ENCODE measurements at regions not wholly inside any gene's neighbourhood (a gene's known extent, or its start where the extent isn't known, plus 50 kb on each side); places are given as distances from the start of the nearest gene placed in this dataset.

DNA sequence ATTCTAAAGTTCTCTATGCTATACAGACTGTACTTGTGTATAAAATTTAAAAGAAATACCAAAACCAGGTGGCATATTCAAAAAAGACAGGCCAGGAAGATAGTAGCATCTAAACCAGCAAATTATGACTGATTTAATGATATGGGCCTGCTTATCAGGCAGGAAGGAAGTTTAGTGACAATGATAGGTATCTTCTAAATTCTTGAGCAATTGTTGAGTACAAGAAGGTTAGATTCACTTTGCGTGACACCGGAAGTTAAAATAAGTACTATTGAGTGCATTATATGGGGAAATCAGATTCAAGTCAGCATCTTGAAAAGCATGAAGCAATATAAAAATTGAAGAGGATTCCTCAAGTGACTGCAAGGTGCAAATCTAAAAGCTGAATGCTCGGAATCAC is 186.8 kb upstream of the RGS18 start:
- ChIA-PET POLR2A (no interaction called here), CTCF (no interaction called here)
- H3K9me3 Mint-ChIP-seq = peaks cover 37% of the 10 kb centered on the region
- peaks cover 32% of the 10 kb centered on the region for H3K36me3 Mint-ChIP-seq
- H3K4me1 Mint-ChIP-seq = peaks cover 16% of the 10 kb centered on the region
- no peaks in the 10 kb centered on the region for H3K27me3 Mint-ChIP-seq (ENCODE audit: low read depth)
- H3K4me3 Mint-ChIP-seq = no peak overlapping the region
- no peak for ATAC-seq
- TF ChIP-seq PRRX2 (CRISPR knock-in tag; IDR thresholded peaks at IDR 0.05) (no peak), NFATC4 (CRISPR knock-in tag; IDR thresholded peaks at IDR 0.05) (no peak), CREB1 (CRISPR knock-in tag; IDR thresholded peaks at IDR 0.05) (no peak), RORB (CRISPR knock-in tag; IDR thresholded peaks at IDR 0.05) (no peak), NFE2L1 (CRISPR knock-in tag; IDR thresholded peaks at IDR 0.05) (no peak), KAT7 (CRISPR knock-in tag; IDR thresholded peaks at IDR 0.05; ENCODE audit: borderline replicate concordance) (no peak), OVOL2 (CRISPR knock-in tag; IDR thresholded peaks at IDR 0.05; ENCODE audit: borderline replicate concordance) (no peak)
- TF ChIP-seq, protein P1, sequence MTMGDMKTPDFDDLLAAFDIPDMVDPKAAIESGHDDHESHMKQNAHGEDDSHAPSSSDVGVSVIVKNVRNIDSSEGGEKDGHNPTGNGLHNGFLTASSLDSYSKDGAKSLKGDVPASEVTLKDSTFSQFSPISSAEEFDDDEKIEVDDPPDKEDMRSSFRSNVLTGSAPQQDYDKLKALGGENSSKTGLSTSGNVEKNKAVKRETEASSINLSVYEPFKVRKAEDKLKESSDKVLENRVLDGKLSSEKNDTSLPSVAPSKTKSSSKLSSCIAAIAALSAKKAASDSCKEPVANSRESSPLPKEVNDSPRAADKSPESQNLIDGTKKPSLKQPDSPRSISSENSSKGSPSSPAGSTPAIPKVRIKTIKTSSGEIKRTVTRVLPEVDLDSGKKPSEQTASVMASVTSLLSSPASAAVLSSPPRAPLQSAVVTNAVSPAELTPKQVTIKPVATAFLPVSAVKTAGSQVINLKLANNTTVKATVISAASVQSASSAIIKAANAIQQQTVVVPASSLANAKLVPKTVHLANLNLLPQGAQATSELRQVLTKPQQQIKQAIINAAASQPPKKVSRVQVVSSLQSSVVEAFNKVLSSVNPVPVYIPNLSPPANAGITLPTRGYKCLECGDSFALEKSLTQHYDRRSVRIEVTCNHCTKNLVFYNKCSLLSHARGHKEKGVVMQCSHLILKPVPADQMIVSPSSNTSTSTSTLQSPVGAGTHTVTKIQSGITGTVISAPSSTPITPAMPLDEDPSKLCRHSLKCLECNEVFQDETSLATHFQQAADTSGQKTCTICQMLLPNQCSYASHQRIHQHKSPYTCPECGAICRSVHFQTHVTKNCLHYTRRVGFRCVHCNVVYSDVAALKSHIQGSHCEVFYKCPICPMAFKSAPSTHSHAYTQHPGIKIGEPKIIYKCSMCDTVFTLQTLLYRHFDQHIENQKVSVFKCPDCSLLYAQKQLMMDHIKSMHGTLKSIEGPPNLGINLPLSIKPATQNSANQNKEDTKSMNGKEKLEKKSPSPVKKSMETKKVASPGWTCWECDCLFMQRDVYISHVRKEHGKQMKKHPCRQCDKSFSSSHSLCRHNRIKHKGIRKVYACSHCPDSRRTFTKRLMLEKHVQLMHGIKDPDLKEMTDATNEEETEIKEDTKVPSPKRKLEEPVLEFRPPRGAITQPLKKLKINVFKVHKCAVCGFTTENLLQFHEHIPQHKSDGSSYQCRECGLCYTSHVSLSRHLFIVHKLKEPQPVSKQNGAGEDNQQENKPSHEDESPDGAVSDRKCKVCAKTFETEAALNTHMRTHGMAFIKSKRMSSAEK (CRISPR knock-in tag; IDR thresholded peaks at IDR 0.05; ENCODE audit: borderline replicate concordance) = no peak
- TF ChIP-seq, protein P2, sequence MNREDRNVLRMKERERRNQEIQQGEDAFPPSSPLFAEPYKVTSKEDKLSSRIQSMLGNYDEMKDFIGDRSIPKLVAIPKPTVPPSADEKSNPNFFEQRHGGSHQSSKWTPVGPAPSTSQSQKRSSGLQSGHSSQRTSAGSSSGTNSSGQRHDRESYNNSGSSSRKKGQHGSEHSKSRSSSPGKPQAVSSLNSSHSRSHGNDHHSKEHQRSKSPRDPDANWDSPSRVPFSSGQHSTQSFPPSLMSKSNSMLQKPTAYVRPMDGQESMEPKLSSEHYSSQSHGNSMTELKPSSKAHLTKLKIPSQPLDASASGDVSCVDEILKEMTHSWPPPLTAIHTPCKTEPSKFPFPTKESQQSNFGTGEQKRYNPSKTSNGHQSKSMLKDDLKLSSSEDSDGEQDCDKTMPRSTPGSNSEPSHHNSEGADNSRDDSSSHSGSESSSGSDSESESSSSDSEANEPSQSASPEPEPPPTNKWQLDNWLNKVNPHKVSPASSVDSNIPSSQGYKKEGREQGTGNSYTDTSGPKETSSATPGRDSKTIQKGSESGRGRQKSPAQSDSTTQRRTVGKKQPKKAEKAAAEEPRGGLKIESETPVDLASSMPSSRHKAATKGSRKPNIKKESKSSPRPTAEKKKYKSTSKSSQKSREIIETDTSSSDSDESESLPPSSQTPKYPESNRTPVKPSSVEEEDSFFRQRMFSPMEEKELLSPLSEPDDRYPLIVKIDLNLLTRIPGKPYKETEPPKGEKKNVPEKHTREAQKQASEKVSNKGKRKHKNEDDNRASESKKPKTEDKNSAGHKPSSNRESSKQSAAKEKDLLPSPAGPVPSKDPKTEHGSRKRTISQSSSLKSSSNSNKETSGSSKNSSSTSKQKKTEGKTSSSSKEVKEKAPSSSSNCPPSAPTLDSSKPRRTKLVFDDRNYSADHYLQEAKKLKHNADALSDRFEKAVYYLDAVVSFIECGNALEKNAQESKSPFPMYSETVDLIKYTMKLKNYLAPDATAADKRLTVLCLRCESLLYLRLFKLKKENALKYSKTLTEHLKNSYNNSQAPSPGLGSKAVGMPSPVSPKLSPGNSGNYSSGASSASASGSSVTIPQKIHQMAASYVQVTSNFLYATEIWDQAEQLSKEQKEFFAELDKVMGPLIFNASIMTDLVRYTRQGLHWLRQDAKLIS (CRISPR knock-in tag; IDR thresholded peaks at IDR 0.05; ENCODE audit: borderline replicate concordance) = no peak
- no peak overlapping the region for H3K27ac Mint-ChIP-seq
- no peak for DNase-seq (ENCODE audit: low spot score)

DNA sequence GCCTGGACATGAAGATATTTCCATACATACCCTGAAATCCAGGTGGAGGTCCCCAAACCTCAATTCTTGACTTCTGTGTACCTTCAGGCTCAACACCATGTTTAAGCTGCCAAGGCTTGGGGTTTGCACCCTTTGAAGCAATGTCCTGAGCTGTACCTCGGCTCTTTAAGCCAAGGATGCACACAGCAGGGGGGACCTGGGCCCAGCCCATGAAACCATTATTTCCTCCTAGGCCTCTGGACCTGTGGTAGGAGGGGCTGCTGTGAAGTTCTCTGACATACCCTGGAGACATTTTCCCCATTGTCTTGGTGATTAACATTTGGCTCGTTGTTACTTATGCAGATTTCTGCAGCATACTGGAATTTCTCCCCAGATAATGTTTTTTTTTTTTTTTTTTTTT is 184.3 kb upstream of the RGS18 start:
- H3K4me1 Mint-ChIP-seq = peaks cover 13% of the 10 kb centered on the region
- no peak overlapping the region for H3K27ac Mint-ChIP-seq
- ATAC-seq (no peak), DNase-seq (ENCODE audit: low spot score) (no peak)
- peaks cover 37% of the 10 kb centered on the region for H3K9me3 Mint-ChIP-seq
- ChIA-PET POLR2A (no interaction called here), CTCF (no interaction called here)
- no peaks in the 10 kb centered on the region for H3K27me3 Mint-ChIP-seq (ENCODE audit: low read depth)
- H3K36me3 Mint-ChIP-seq = peaks cover 32% of the 10 kb centered on the region
- no peak overlapping the region for H3K4me3 Mint-ChIP-seq
- no peak for TF ChIP-seq NFATC4 (CRISPR knock-in tag; IDR thresholded peaks at IDR 0.05)
- TF ChIP-seq, protein P3, sequence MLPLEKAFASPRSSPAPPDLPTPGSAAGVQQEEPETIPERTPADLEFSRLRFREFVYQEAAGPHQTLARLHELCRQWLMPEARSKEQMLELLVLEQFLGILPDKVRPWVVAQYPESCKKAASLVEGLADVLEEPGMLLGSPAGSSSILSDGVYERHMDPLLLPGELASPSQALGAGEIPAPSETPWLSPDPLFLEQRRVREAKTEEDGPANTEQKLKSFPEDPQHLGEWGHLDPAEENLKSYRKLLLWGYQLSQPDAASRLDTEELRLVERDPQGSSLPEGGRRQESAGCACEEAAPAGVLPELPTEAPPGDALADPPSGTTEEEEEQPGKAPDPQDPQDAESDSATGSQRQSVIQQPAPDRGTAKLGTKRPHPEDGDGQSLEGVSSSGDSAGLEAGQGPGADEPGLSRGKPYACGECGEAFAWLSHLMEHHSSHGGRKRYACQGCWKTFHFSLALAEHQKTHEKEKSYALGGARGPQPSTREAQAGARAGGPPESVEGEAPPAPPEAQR (CRISPR knock-in tag; IDR thresholded peaks at IDR 0.05) = no peak
- TF ChIP-seq, protein P4, sequence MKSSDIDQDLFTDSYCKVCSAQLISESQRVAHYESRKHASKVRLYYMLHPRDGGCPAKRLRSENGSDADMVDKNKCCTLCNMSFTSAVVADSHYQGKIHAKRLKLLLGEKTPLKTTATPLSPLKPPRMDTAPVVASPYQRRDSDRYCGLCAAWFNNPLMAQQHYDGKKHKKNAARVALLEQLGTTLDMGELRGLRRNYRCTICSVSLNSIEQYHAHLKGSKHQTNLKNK (CRISPR knock-in tag; IDR thresholded peaks at IDR 0.05) = no peak
- TF ChIP-seq, protein P5, sequence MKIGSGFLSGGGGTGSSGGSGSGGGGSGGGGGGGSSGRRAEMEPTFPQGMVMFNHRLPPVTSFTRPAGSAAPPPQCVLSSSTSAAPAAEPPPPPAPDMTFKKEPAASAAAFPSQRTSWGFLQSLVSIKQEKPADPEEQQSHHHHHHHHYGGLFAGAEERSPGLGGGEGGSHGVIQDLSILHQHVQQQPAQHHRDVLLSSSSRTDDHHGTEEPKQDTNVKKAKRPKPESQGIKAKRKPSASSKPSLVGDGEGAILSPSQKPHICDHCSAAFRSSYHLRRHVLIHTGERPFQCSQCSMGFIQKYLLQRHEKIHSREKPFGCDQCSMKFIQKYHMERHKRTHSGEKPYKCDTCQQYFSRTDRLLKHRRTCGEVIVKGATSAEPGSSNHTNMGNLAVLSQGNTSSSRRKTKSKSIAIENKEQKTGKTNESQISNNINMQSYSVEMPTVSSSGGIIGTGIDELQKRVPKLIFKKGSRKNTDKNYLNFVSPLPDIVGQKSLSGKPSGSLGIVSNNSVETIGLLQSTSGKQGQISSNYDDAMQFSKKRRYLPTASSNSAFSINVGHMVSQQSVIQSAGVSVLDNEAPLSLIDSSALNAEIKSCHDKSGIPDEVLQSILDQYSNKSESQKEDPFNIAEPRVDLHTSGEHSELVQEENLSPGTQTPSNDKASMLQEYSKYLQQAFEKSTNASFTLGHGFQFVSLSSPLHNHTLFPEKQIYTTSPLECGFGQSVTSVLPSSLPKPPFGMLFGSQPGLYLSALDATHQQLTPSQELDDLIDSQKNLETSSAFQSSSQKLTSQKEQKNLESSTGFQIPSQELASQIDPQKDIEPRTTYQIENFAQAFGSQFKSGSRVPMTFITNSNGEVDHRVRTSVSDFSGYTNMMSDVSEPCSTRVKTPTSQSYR (CRISPR knock-in tag; IDR thresholded peaks at IDR 0.05) = no peak
- TF ChIP-seq EMX1 (CRISPR knock-in tag; IDR thresholded peaks at IDR 0.05) = no peak
- TF ChIP-seq, protein P6, sequence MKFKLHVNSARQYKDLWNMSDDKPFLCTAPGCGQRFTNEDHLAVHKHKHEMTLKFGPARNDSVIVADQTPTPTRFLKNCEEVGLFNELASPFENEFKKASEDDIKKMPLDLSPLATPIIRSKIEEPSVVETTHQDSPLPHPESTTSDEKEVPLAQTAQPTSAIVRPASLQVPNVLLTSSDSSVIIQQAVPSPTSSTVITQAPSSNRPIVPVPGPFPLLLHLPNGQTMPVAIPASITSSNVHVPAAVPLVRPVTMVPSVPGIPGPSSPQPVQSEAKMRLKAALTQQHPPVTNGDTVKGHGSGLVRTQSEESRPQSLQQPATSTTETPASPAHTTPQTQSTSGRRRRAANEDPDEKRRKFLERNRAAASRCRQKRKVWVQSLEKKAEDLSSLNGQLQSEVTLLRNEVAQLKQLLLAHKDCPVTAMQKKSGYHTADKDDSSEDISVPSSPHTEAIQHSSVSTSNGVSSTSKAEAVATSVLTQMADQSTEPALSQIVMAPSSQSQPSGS (CRISPR knock-in tag; IDR thresholded peaks at IDR 0.05; ENCODE audit: borderline replicate concordance, low read depth) = no peak
- TF ChIP-seq, protein P7, sequence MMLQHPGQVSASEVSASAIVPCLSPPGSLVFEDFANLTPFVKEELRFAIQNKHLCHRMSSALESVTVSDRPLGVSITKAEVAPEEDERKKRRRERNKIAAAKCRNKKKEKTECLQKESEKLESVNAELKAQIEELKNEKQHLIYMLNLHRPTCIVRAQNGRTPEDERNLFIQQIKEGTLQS (CRISPR knock-in tag; conservative IDR thresholded peaks at IDR 0.05) = no peak
- TF ChIP-seq, protein P8, sequence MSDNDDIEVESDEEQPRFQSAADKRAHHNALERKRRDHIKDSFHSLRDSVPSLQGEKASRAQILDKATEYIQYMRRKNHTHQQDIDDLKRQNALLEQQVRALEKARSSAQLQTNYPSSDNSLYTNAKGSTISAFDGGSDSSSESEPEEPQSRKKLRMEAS (CRISPR knock-in tag; IDR thresholded peaks at IDR 0.05) = no peak
- no peak for TF ChIP-seq ZNF263 (CRISPR knock-in tag; IDR thresholded peaks at IDR 0.05; ENCODE audit: low read depth)
- no peak for TF ChIP-seq ZNF671 (CRISPR knock-in tag; IDR thresholded peaks at IDR 0.05)
- TF ChIP-seq, protein P9, sequence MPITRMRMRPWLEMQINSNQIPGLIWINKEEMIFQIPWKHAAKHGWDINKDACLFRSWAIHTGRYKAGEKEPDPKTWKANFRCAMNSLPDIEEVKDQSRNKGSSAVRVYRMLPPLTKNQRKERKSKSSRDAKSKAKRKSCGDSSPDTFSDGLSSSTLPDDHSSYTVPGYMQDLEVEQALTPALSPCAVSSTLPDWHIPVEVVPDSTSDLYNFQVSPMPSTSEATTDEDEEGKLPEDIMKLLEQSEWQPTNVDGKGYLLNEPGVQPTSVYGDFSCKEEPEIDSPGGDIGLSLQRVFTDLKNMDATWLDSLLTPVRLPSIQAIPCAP (CRISPR knock-in tag; IDR thresholded peaks at IDR 0.05) = no peak
- TF ChIP-seq ZNF416 (CRISPR knock-in tag; IDR thresholded peaks at IDR 0.05) = no peak
